Liver (tissue), 3 donors: ENCODE measurements at regions not wholly inside any gene's neighbourhood (a gene's known extent, or its start where the extent isn't known, plus 50 kb on each side); places are given as distances from the start of the nearest gene placed in this dataset.

Source experiments
- ATF3 ChIP-seq: IDR thresholded peaks from 2 replicates; pipeline ENCODE4 v1.6.1; 2016; ENCODE audit warnings: antibody characterized with exemption
- EGR1 ChIP-seq, 2 donors: IDR thresholded peaks; 2 replicates each; pipeline ENCODE4 v1.6.1; 2016 to 2018; ENCODE audit warnings: antibody characterized with exemption in 2 of 2, low read depth in 2 of 2
- FOXA1 ChIP-seq: IDR thresholded peaks from 2 replicates; pipeline ENCODE4 v1.6.1; 2016; ENCODE audit warnings: antibody characterized with exemption
- GABPA ChIP-seq, 2 donors: IDR thresholded peaks in 1 of 2; conservative IDR thresholded peaks in 1 of 2; 2 replicates each; pipeline ENCODE4 v1.6.1; 2016; ENCODE audit warnings: antibody characterized with exemption in 2 of 2, mild to moderate bottlenecking in 1 of 2, moderate library complexity in 1 of 2
- HNF4A ChIP-seq, 2 donors: conservative IDR thresholded peaks; 2 replicates each; pipeline ENCODE4 v1.6.1; 2016; ENCODE audit warnings: antibody characterized with exemption in 2 of 2, mild to moderate bottlenecking in 2 of 2
- NR2F2 ChIP-seq: IDR thresholded peaks from 2 replicates; pipeline ENCODE4 v1.6.1; 2016; ENCODE audit warnings: antibody characterized with exemption
- RAD21 ChIP-seq, 2 donors: IDR thresholded peaks; 2 replicates each; pipeline ENCODE4 v1.6.1; 2016; ENCODE audit warnings: antibody characterized with exemption in 2 of 2, mild to moderate bottlenecking in 2 of 2
- RXRA ChIP-seq, 2 donors: IDR thresholded peaks; 2 replicates each; pipeline ENCODE4 v1.6.1; 2017 to 2018; ENCODE audit warnings: antibody characterized with exemption in 2 of 2, mild to moderate bottlenecking in 1 of 2
- SP1 ChIP-seq: IDR thresholded peaks from 2 replicates; pipeline ENCODE4 v1.6.1; 2018; ENCODE audit warnings: antibody characterized with exemption, mild to moderate bottlenecking
- TAF1 ChIP-seq: conservative IDR thresholded peaks from 2 replicates; pipeline ENCODE4 v1.6.1; 2016; ENCODE audit warnings: antibody characterized with exemption, mild to moderate bottlenecking
- YY1 ChIP-seq: IDR thresholded peaks from 2 replicates; pipeline ENCODE4 v1.6.1; 2016; ENCODE audit warnings: antibody characterized with exemption, mild to moderate bottlenecking
- TF ChIP-seq, protein P1 (sequence below): fragments of 150-350 bp; IDR thresholded peaks from 2 replicates; pipeline ENCODE4 v1.5.1; 2017; ENCODE audit warnings: improper control_type of control experiment, low read depth, low read length; ENCODE audit not compliant: missing input control
- TF ChIP-seq, protein P2 (sequence below): IDR thresholded peaks from 2 replicates; pipeline ENCODE4 v1.6.1; 2016; ENCODE audit warnings: antibody characterized with exemption, mild to moderate bottlenecking
- TF ChIP-seq, protein P3 (sequence below): IDR thresholded peaks from 2 replicates; pipeline ENCODE4 v1.6.1; 2016; ENCODE audit warnings: antibody characterized with exemption
- donor health status: healthy.
- donor health status: healthy.

DNA sequence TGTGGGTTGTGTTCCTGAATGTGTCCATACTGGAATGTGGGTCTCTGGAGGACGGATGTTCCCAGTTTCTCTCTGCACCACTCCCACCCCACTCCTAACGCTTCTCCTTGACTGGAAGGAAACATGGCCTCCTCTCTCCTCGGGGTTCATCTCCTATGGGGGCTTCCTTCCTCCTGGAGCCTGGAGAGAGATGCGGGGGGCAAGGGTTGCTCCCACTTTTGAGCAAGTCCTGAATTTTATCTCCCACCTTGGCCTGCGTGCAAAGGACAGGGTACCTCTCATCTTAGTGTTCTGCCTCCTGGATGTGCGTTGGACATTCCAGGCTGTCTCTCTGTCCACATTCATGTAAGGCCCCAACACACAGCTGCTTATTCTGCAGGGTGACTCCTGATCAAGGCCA, 52.5 kb upstream of the UQCRFS1 start:
- TF ChIP-seq, protein P1, sequence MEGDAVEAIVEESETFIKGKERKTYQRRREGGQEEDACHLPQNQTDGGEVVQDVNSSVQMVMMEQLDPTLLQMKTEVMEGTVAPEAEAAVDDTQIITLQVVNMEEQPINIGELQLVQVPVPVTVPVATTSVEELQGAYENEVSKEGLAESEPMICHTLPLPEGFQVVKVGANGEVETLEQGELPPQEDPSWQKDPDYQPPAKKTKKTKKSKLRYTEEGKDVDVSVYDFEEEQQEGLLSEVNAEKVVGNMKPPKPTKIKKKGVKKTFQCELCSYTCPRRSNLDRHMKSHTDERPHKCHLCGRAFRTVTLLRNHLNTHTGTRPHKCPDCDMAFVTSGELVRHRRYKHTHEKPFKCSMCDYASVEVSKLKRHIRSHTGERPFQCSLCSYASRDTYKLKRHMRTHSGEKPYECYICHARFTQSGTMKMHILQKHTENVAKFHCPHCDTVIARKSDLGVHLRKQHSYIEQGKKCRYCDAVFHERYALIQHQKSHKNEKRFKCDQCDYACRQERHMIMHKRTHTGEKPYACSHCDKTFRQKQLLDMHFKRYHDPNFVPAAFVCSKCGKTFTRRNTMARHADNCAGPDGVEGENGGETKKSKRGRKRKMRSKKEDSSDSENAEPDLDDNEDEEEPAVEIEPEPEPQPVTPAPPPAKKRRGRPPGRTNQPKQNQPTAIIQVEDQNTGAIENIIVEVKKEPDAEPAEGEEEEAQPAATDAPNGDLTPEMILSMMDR: no peak
- TF ChIP-seq YY1 (no peak), RAD21 (IDR thresholded peaks at IDR 0.05) (no peak), RXRA (IDR thresholded peaks at IDR 0.05) (no peak), NR2F2 (no peak), GABPA (IDR thresholded peaks at IDR 0.05 in 1 of 2, conservative IDR thresholded peaks at IDR 0.05 in 1 of 2) (no peak), SP1 (no peak), EGR1 (IDR thresholded peaks at IDR 0.05; ENCODE audit: low read depth in 2 of 2) (no peak), ATF3 (no peak), HNF4A (conservative IDR thresholded peaks at IDR 0.05) (no peak), TAF1 (no peak), FOXA1 (no peak)
- TF ChIP-seq, protein P2, sequence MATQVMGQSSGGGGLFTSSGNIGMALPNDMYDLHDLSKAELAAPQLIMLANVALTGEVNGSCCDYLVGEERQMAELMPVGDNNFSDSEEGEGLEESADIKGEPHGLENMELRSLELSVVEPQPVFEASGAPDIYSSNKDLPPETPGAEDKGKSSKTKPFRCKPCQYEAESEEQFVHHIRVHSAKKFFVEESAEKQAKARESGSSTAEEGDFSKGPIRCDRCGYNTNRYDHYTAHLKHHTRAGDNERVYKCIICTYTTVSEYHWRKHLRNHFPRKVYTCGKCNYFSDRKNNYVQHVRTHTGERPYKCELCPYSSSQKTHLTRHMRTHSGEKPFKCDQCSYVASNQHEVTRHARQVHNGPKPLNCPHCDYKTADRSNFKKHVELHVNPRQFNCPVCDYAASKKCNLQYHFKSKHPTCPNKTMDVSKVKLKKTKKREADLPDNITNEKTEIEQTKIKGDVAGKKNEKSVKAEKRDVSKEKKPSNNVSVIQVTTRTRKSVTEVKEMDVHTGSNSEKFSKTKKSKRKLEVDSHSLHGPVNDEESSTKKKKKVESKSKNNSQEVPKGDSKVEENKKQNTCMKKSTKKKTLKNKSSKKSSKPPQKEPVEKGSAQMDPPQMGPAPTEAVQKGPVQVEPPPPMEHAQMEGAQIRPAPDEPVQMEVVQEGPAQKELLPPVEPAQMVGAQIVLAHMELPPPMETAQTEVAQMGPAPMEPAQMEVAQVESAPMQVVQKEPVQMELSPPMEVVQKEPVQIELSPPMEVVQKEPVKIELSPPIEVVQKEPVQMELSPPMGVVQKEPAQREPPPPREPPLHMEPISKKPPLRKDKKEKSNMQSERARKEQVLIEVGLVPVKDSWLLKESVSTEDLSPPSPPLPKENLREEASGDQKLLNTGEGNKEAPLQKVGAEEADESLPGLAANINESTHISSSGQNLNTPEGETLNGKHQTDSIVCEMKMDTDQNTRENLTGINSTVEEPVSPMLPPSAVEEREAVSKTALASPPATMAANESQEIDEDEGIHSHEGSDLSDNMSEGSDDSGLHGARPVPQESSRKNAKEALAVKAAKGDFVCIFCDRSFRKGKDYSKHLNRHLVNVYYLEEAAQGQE: no peak
- TF ChIP-seq, protein P3, sequence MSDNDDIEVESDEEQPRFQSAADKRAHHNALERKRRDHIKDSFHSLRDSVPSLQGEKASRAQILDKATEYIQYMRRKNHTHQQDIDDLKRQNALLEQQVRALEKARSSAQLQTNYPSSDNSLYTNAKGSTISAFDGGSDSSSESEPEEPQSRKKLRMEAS: no peak
